ENCODE measurements at regions not wholly inside any gene's neighbourhood (a gene's known extent, or its start where the extent isn't known, plus 50 kb on each side); places are given as distances from the start of the nearest gene placed in this dataset.

DNA sequence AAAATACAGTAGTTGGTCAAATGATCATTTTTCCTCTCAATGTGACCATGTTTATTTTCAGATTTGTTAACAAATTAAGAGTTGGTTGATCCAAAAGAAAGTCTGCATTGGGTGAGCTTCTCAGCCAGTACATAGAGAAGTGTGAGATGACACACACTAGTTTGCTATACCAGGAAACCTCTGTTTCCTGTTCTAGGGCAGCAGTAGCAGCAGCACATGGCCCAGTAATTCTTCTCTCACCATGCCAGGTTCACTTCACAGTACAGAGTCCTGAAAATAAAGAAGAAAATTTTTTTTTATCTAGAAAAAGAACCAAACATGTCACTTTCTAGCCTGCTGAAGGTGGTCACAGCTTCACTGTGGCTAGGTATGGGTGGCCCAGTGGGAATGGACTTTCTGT lies 250.2 kb upstream of the OR4E1 start:
- TF ChIP-seq FOXP2 (optimal IDR thresholded peaks at IDR 0.05; ENCODE audit: control extremely low read depth, extremely low read length, insufficient read depth): no peak
- no peak for TF ChIP-seq POLR2AphosphoS5 (IDR thresholded peaks at IDR 0.05; ENCODE audit: borderline replicate concordance, low read depth, low read length)
- TF ChIP-seq EZH2 (IDR thresholded peaks at IDR 0.05): no peak
- H3K9ac ChIP-seq (ENCODE audit: insufficient read length): no peak overlapping the region
- no peaks in the 10 kb centered on the region for H3K9me3 ChIP-seq (ENCODE audit: low read depth, low read length)
- no peaks in the 10 kb centered on the region for H3K36me3 ChIP-seq (ENCODE audit: insufficient read depth, low read length)
- H3K27ac ChIP-seq: no peak overlapping the region
- no peak for DNase-seq (ENCODE audit: low read depth, low spot score)
- no peak overlapping the region for H3K4me3 ChIP-seq

DNA sequence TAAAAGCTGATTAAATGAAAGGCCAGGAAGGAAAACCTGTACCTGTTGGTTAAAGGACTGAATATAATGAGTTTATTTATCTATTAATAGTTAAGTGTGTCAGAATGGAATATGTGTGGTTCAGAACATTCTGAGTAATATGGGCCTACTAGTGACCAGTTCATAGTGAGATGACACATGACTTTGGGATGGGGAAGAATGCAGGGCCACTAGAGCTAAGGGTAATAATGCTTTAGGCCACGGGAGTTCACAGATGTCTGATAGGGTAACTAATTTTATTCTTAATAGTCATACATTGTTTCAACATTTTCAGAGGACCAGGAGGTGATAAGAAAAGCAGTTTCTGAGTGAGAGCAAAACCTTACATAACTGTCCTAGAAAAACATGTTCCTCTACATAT lies 247.8 kb upstream of the OR4E1 start:
- H3K36me3 ChIP-seq (ENCODE audit: insufficient read depth, low read length): no peaks in the 10 kb centered on the region
- H3K9ac ChIP-seq (ENCODE audit: insufficient read length): no peak overlapping the region
- H3K4me3 ChIP-seq: no peak overlapping the region
- no peaks in the 10 kb centered on the region for H3K9me3 ChIP-seq (ENCODE audit: low read depth, low read length)
- H3K27ac ChIP-seq: no peak overlapping the region
- no peak for DNase-seq (ENCODE audit: low read depth, low spot score)
- TF ChIP-seq POLR2AphosphoS5 (IDR thresholded peaks at IDR 0.05; ENCODE audit: borderline replicate concordance, low read depth, low read length) (no peak), EZH2 (IDR thresholded peaks at IDR 0.05) (no peak), FOXP2 (optimal IDR thresholded peaks at IDR 0.05; ENCODE audit: control extremely low read depth, extremely low read length, insufficient read depth) (no peak)

- no peaks in the 10 kb centered on the region for H3K36me3 ChIP-seq (ENCODE audit: insufficient read depth, low read length)
- no peak overlapping the region for H3K27ac ChIP-seq
- H3K9me3 ChIP-seq (ENCODE audit: low read depth, low read length): no peaks in the 10 kb centered on the region
- H3K4me3 ChIP-seq: peak overlapping the region; percentile 47
- DNase-seq (ENCODE audit: low read depth, low spot score): peak; percentile 73
- no peak overlapping the region for H3K9ac ChIP-seq (ENCODE audit: insufficient read length)
- TF ChIP-seq POLR2AphosphoS5 (IDR thresholded peaks at IDR 0.05; ENCODE audit: borderline replicate concordance, low read depth, low read length) (no peak), EZH2 (IDR thresholded peaks at IDR 0.05) (no peak), FOXP2 (optimal IDR thresholded peaks at IDR 0.05; ENCODE audit: control extremely low read depth, extremely low read length, insufficient read depth) (no peak)
Observed at GRCh38 chr14:21917699-21918436, 244.2 kb upstream of the OR4E1 start.

GRCh38 chr14:21915826-21916225 lies 242.2 kb upstream of the OR4E1 start:
- H3K36me3 ChIP-seq (ENCODE audit: insufficient read depth, low read length): no peaks in the 10 kb centered on the region
- H3K9ac ChIP-seq (ENCODE audit: insufficient read length): no peak overlapping the region
- no peak overlapping the region for H3K27ac ChIP-seq
- no peak for DNase-seq (ENCODE audit: low read depth, low spot score)
- H3K9me3 ChIP-seq (ENCODE audit: low read depth, low read length): no peaks in the 10 kb centered on the region
- no peak overlapping the region for H3K4me3 ChIP-seq
- TF ChIP-seq POLR2AphosphoS5 (IDR thresholded peaks at IDR 0.05; ENCODE audit: borderline replicate concordance, low read depth, low read length): no peak

GRCh38 chr14:21913759-21914158 lies 240.1 kb upstream of the OR4E1 start:
- H3K36me3 ChIP-seq (ENCODE audit: insufficient read depth, low read length): no peaks in the 10 kb centered on the region
- H3K4me3 ChIP-seq: no peak overlapping the region
- peak; percentile 76 for DNase-seq (ENCODE audit: low read depth, low spot score)
- H3K9ac ChIP-seq (ENCODE audit: insufficient read length): no peak overlapping the region
- TF ChIP-seq POLR2AphosphoS5 (IDR thresholded peaks at IDR 0.05; ENCODE audit: borderline replicate concordance, low read depth, low read length): no peak
- no peak for TF ChIP-seq EZH2 (IDR thresholded peaks at IDR 0.05)
- TF ChIP-seq FOXP2 (optimal IDR thresholded peaks at IDR 0.05; ENCODE audit: control extremely low read depth, extremely low read length, insufficient read depth): no peak
- no peaks in the 10 kb centered on the region for H3K9me3 ChIP-seq (ENCODE audit: low read depth, low read length)
- no peak overlapping the region for H3K27ac ChIP-seq

- TF ChIP-seq POLR2AphosphoS5 (IDR thresholded peaks at IDR 0.05; ENCODE audit: borderline replicate concordance, low read depth, low read length) (no peak), FOXP2 (optimal IDR thresholded peaks at IDR 0.05; ENCODE audit: control extremely low read depth, extremely low read length, insufficient read depth) (no peak), EZH2 (IDR thresholded peaks at IDR 0.05) (no peak)
- no peaks in the 10 kb centered on the region for H3K36me3 ChIP-seq (ENCODE audit: insufficient read depth, low read length)
- no peak overlapping the region for H3K9ac ChIP-seq (ENCODE audit: insufficient read length)
- H3K27ac ChIP-seq: no peak overlapping the region
- no peak overlapping the region for H3K4me3 ChIP-seq
- H3K9me3 ChIP-seq (ENCODE audit: low read depth, low read length): no peaks in the 10 kb centered on the region
- no peak for DNase-seq (ENCODE audit: low read depth, low spot score)
Observed at GRCh38 chr14:21912367-21912766, 238.7 kb upstream of the OR4E1 start.

- TF ChIP-seq FOXP2 (optimal IDR thresholded peaks at IDR 0.05; ENCODE audit: control extremely low read depth, extremely low read length, insufficient read depth) (no peak), EZH2 (IDR thresholded peaks at IDR 0.05) (no peak), POLR2AphosphoS5 (IDR thresholded peaks at IDR 0.05; ENCODE audit: borderline replicate concordance, low read depth, low read length) (no peak)
- DNase-seq (ENCODE audit: low read depth, low spot score): no peak
- no peaks in the 10 kb centered on the region for H3K36me3 ChIP-seq (ENCODE audit: insufficient read depth, low read length)
- H3K9me3 ChIP-seq (ENCODE audit: low read depth, low read length): no peaks in the 10 kb centered on the region
- H3K9ac ChIP-seq (ENCODE audit: insufficient read length): no peak overlapping the region
- no peak overlapping the region for H3K27ac ChIP-seq
- no peak overlapping the region for H3K4me3 ChIP-seq
Observed at GRCh38 chr14:21911877-21912276, 238.3 kb upstream of the OR4E1 start.

GRCh38 chr14:21910260-21910659 lies 236.6 kb upstream of the OR4E1 start:
- TF ChIP-seq FOXP2 (optimal IDR thresholded peaks at IDR 0.05; ENCODE audit: control extremely low read depth, extremely low read length, insufficient read depth): no peak
- no peak for TF ChIP-seq POLR2AphosphoS5 (IDR thresholded peaks at IDR 0.05; ENCODE audit: borderline replicate concordance, low read depth, low read length)
- TF ChIP-seq EZH2 (IDR thresholded peaks at IDR 0.05): no peak
- H3K27ac ChIP-seq: no peak overlapping the region
- H3K9me3 ChIP-seq (ENCODE audit: low read depth, low read length): no peaks in the 10 kb centered on the region
- DNase-seq (ENCODE audit: low read depth, low spot score): no peak
- no peak overlapping the region for H3K4me3 ChIP-seq
- no peak overlapping the region for H3K9ac ChIP-seq (ENCODE audit: insufficient read length)
- no peaks in the 10 kb centered on the region for H3K36me3 ChIP-seq (ENCODE audit: insufficient read depth, low read length)

Data from SK-N-MC (cell line).